ENCODE measurements at regions not wholly inside any gene's neighbourhood (a gene's known extent, or its start where the extent isn't known, plus 50 kb on each side); places are given as distances from the start of the nearest gene placed in this dataset.

DNA sequence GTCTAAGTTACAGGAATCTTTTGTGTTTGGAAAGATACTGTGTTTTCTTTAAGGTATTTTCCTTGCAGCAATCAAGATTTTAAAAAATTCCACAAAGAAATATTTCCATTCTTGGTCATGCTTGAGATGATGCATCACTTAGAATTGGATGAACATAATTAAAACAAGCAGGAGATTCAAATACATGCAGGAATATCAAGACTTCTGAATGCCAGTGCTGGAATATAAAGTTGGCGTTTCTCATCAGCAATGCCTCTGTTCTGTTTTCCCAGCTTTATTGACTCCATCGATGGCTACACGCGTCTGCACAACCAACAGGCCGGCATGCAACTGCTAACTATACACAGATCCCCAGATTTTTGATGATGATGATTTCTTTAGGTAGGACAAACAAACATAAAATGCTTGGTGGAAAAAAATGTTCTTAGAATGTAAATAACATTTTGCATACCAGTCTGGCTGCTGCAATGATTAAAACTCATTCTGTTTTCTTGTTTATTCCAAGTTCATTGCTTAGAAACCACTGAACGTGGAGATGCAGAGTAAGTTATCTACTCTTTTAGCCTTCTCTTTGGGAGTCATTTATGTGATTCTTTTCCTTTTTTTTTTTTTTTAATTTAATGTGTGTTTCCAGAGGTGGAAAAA is 91.3 kb upstream of the FAM171A1 start:
- TF ChIP-seq ZNF274 (IDR thresholded peaks at IDR 0.05; ENCODE audit: low read depth, low read length), result no peak

DNA sequence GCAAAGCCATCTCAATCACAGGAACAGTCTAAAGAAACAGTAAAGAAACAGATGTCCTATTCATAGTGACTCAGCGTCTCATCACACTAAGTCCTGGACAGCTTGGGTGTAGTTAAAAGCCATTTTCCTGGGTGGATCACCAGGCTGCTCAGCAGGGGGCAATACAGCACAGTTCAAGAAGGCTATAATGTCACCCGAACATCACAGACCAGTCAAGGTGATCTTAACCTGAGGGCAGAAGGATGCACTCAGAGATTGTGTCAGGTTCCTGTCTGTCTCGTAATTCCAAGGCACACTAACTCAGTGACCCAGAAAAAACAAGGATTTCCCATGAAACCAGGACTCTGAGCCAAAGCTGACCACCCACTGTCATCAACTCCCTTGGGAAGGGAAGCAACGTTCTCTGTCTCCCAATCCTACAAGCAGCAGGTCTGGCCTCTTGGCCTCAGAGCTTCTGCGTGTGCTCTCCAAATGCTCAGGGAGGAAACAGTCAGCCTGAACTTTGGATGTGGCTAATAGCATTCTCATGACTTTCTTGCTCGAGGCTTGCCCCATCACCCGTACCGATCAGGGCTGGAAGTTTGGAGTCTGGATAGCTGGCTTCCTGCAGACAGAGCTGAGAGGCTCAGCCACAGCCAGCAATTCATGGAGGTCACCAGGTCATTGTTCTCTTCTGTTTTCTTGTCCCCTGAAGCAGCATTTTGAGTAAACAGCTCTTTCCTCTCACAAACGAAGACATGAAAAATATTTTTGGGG is 90.4 kb upstream of the FAM171A1 start:
- TF ChIP-seq ZNF274 (IDR thresholded peaks at IDR 0.05; ENCODE audit: low read depth, low read length), result no peak

More for the DNA sequence above, 91.3 kb upstream of the FAM171A1 start:
- no peak overlapping the region for H3K4me3 ChIP-seq (ENCODE audit: low read length)

DNA sequence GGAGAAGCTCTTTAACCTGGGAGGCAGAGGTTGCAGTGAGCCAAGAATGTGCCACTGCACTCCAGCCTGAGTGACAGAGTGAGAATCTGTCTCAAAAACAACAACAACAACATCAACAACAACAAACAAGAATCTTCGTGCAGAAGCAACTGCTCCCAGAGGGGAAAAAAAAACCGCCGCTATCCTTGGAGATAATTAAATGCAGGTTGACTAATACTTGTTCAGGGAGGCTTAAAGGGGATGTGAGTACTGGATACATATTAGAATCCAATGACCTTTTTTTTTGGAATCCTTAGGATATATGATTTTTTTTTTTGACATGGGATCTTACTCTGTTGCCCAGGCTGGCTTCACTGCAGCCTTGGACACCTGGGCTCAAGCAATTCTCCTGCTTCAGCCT is 89.6 kb upstream of the FAM171A1 start:
- no peak overlapping the region for H3K4me3 ChIP-seq (ENCODE audit: low read length)
- no peak for TF ChIP-seq ZNF274 (IDR thresholded peaks at IDR 0.05; ENCODE audit: low read depth, low read length)

More for the DNA sequence above, 90.4 kb upstream of the FAM171A1 start:
- no peak overlapping the region for H3K4me3 ChIP-seq (ENCODE audit: low read length)

DNA sequence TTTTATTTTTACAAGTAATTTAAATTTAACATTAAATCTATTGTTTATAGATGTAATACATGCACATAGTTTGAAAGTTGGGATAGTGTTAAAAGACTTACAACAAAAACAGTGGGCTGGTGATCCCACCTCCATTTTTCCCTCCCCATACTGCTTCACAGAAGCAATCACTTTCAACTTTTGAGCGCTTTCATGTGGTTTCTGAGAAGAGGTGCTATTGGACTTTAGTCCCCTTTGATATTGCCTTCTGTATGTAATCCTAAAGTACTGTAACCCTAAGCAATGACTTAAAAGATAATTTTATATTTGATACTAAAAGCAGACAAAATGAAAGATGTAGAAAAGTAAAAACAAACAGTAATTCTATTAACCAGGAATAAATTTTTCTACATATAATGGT is 88.1 kb upstream of the FAM171A1 start:
- no peak for TF ChIP-seq ZNF274 (IDR thresholded peaks at IDR 0.05; ENCODE audit: low read depth, low read length)
- no peak overlapping the region for H3K4me3 ChIP-seq (ENCODE audit: low read length)

DNA sequence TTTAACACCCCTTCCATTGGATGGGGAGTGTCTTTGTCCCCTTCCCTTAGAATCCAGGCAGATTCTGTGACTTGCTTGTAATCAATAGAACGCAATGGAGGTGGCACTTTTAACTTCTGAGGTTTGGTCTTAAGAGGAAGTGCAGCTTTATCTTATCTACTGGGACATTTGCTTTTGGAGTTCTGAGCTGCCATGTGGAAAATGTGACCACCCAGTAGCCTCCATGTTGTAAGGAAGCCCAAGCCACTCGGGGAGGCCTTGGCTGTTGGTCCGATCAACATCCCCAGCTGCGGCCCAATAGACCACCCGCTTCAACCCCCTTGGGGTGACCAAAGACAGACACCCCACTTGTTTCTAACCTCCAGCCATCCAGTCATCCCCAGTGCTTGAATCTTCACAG is 86.3 kb upstream of the FAM171A1 start:
- no peak for TF ChIP-seq ZNF274 (IDR thresholded peaks at IDR 0.05; ENCODE audit: low read depth, low read length)
- H3K4me3 ChIP-seq (ENCODE audit: low read length), result no peak overlapping the region

DNA sequence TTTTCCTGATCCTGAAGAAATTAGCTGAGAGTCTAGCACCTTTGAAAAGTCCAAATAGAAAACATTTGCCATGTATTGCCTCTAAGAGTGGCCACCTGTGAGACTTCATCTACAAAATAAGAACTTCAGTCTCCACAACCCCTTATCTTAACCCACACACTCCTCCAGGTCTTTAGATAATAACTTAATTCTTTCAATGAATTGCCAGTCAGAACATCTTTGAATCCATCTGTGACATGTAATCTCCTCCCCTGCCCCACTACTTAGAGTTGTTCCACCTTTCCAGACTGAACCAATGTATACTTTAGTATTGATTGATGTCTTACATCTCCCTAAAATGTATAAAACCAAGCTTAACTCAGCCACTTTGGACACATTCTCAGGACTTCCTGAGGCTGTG is 84.4 kb upstream of the FAM171A1 start:
- TF ChIP-seq ZNF274 (IDR thresholded peaks at IDR 0.05; ENCODE audit: low read depth, low read length), result no peak
- H3K4me3 ChIP-seq (ENCODE audit: low read length), result no peak overlapping the region

DNA sequence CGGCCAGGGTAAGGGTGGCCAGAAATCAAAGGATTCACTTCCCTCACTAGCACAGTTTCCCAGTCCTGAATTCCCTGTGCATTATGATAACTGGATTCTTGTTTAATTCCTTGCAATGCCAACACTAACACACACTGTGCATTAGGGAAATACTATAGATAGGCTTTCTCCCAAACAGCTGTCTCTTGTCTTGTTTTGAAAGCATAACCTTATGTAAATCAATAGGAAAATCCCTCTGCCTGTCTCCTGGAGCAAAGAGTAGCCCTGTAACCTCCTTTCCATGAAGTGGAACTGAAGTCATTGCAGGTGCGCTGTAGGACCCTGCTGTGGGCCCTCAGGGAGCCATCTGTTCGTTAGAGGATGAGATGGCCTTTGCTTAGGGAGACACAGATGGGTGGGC is 82.8 kb upstream of the FAM171A1 start:
- no peak for TF ChIP-seq ZNF274 (IDR thresholded peaks at IDR 0.05; ENCODE audit: low read depth, low read length)
- no peak overlapping the region for H3K4me3 ChIP-seq (ENCODE audit: low read length)

DNA sequence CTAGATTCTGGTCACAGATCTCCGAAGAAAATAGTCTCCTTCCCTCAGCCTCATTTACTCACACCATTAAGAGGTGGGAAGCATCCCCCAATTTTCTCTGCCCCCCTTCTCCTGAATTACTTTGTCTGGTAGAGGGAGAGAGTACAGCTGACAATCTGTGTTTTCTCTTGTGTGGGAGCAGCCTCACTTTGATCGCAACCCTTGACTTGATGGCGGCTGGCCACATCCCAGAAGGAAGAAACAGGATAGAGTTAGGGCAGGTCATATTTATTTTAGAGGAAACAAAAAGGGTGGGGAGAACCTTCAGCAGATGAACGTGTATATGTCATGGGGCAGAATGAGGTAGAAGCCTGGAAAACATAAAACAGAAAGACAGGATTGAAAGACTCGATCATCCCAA is 82.4 kb upstream of the FAM171A1 start:
- no peak for TF ChIP-seq ZNF274 (IDR thresholded peaks at IDR 0.05; ENCODE audit: low read depth, low read length)
- H3K4me3 ChIP-seq (ENCODE audit: low read length), result no peak overlapping the region

DNA sequence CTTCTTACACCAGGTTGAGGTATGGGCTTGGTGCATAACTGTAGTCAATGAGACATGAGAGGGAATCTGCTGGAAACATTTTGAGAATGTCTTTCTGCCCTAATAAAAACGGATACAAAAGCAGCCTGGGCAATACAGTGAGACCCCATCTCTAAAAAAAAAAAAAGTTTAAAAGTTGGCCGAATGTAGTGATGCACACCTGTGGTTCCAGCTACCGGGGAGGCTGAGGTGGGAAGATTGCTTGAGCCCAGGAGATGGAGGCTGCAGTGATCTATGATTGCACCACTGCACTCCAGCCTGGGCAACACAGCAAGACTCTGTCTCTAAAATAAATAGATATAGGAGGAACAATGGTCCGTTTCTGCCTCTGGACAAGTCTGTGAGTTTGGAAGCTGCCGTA is 81.5 kb upstream of the FAM171A1 start:
- no peak overlapping the region for H3K4me3 ChIP-seq (ENCODE audit: low read length)
- no peak for TF ChIP-seq ZNF274 (IDR thresholded peaks at IDR 0.05; ENCODE audit: low read depth, low read length)

DNA sequence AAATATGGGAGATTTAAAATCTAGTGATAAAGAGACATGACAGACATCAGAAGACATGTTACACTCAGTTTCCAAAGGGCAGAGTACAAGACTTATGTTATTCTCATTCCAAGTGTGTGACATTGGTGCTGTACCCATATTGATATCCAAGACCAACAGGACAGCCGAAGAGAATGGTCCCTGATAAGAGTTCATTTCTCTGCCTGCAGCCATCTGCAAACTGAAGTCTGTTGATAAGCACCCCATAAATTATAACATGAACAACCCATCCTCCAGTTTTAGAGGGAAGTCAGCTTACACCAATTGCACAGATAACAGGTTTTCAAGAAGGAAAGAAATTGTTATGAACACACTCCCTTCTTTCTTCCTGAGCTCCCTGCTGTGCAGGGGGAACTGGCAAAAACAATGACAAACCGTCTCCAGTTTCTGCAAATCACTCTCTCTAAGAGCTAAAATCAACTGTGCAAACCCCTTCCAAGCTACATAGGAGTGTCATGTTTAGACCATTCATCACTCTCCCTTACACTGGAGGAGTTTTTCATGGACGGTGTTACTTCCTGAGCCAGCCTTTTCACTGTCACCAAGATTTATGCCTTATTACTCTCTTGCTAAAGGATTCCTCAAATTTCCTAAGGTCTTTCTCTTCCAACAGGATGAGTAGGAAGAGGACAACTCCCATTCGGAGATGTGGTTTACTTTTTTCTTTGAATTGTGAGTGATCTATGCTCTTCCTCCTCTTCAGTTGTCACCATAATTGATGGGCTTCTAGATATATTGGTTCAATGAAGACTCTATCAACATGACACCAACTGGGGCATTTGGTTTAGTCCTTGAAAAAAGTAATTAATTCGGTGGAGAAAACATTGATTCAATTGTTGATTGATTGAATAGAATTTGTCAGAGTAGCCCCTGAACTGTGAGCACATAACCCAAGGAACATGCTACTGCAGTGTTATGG is 80.3 kb upstream of the FAM171A1 start:
- H3K4me3 ChIP-seq (ENCODE audit: low read length), result no peak overlapping the region
- no peak for TF ChIP-seq ZNF274 (IDR thresholded peaks at IDR 0.05; ENCODE audit: low read depth, low read length)

DNA sequence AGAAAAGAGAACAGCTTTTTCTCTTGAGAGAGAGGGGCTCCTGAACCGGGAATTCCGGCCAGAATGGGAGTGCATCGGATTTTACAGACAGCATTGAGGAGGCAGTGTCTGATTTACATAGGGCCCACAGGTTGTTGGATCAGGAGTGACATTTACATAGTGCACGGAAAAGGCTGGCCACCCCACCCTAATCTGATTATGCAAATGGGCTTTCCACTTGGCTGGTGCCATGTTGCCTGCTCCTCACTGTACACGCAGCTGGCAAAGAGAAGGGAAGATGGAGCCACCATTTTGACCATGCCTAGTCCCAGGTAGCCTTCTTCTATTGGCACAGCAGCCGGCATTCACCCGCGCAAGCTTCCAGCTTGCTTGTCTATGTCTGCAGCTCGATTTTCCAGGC is 77.5 kb upstream of the FAM171A1 start:
- TF ChIP-seq ZNF274 (IDR thresholded peaks at IDR 0.05; ENCODE audit: low read depth, low read length), result no peak
- no peak overlapping the region for H3K4me3 ChIP-seq (ENCODE audit: low read length)

DNA sequence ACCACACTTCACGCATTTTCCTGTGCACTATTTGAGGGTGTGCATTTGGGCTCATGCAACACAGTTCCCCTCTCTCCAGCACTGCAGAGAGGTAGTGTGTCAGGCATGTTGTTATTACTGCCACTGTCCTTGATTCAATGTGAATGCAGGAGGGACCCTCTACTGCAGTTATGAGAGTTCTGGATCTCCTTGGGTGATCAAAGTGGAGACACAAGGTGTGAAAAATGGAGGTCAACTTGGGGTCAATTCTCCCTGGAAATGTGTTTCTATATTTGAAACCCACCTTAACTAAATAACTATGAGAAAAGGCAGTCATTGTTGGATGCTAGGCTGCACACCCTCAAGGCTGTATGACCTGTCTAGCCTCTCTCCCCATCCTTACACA is 73.9 kb upstream of the FAM171A1 start:
- TF ChIP-seq ZNF274 (IDR thresholded peaks at IDR 0.05; ENCODE audit: low read depth, low read length), result no peak
- no peak overlapping the region for H3K4me3 ChIP-seq (ENCODE audit: low read length)

DNA sequence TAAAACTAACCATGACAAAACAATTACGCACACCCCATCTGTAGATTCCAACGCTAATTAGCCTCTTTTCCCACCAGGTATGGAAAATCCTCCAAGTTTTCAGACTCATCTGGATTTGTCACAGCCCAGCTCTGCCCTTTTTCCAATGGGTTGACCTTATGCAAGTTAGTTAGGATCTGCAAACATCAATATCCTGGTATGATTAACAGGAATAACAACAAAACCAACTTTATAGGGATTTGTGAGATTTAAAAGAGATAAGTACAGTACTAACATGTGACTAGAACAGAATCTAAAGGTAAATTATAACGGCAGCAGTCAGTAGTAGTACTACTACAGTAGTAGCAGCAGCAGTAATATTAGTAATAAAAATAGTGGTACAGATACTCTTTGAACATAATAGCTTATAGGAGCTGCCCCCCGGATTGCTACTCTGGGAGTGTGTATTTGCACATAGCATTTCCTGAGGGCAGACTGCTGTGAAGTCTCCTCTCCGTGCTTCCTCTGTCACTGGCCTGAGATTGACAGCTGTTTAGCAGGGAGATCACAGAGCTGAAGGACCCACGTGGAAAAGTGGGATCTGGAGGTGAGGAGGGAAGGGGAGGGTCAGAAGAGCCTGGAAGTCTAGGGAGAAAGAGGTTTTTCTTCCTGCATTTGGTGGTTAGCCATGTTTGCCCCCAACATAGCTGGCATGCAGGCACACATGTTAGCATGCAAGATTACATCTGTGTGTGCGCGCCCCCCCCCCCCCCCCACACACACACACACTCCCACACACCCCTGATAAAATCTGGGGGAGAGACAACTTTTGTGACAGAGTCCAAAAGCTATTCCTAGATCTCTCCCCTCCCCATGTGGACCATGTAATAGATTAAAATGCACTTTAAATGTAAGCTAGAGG is 73.3 kb upstream of the FAM171A1 start:
- no peak for TF ChIP-seq ZNF274 (IDR thresholded peaks at IDR 0.05; ENCODE audit: low read depth, low read length)
- no peak overlapping the region for H3K4me3 ChIP-seq (ENCODE audit: low read length)

DNA sequence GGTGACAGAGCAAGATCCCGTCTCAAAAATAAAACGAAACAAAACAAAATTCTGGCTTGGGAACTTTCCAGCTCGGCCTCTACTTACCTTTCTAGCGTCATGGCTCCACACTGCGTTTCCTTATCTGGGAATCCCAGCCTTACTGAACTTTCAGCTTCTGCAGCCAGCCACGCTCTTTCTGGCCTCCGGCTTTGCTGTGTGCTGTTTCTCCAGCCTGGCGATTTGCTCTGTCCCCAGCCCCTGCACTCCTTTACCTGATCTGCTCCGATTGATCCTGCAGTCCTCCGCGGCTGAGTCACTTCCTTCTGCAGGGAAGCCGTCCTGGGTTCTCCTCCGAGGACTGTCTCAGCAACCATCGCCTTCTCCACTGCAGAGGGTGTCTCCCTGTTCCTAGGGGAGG is 71.0 kb upstream of the FAM171A1 start:
- no peak overlapping the region for H3K4me3 ChIP-seq (ENCODE audit: low read length)
- no peak for TF ChIP-seq ZNF274 (IDR thresholded peaks at IDR 0.05; ENCODE audit: low read depth, low read length)

Data from GM08714 (cell line).